ENCODE measurements at regions not wholly inside any gene's neighbourhood (a gene's known extent, or its start where the extent isn't known, plus 50 kb on each side); places are given as distances from the start of the nearest gene placed in this dataset.

- H3K36me3 Mint-ChIP-seq (ENCODE audit: low read depth): no peaks in the 10 kb centered on the region
- no peaks in the 10 kb centered on the region for H3K27me3 Mint-ChIP-seq (ENCODE audit: insufficient read depth)
- H3K4me1 Mint-ChIP-seq (ENCODE audit: low read depth): no peaks in the 10 kb centered on the region
- H3K9me3 Mint-ChIP-seq: no peaks in the 10 kb centered on the region
- no peak overlapping the region for H3K27ac Mint-ChIP-seq
- intact Hi-C loops (cut with micrococcal nuclease): no loop called here
- H3K4me3 Mint-ChIP-seq: no peak overlapping the region
- no peak for DNase-seq (ENCODE audit: low spot score)
Measured at GRCh38 chr11:134628426-134628825, 216.4 kb upstream of the B3GAT1 start.

GRCh38 chr11:134626032-134626431 is 214.0 kb upstream of the B3GAT1 start:
- no peak overlapping the region for H3K27ac Mint-ChIP-seq
- DNase-seq (ENCODE audit: low spot score): no peak
- intact Hi-C loops (cut with micrococcal nuclease): no loop called here
- H3K36me3 Mint-ChIP-seq (ENCODE audit: low read depth): no peaks in the 10 kb centered on the region
- no peaks in the 10 kb centered on the region for H3K4me1 Mint-ChIP-seq (ENCODE audit: low read depth)
- H3K9me3 Mint-ChIP-seq: no peaks in the 10 kb centered on the region
- H3K27me3 Mint-ChIP-seq (ENCODE audit: insufficient read depth): no peaks in the 10 kb centered on the region
- H3K4me3 Mint-ChIP-seq: no peak overlapping the region

GRCh38 chr11:134625631-134626030 is 213.6 kb upstream of the B3GAT1 start:
- H3K27ac Mint-ChIP-seq: no peak overlapping the region
- intact Hi-C loops (cut with micrococcal nuclease): no loop called here
- H3K4me3 Mint-ChIP-seq: no peak overlapping the region
- H3K9me3 Mint-ChIP-seq: no peaks in the 10 kb centered on the region
- no peaks in the 10 kb centered on the region for H3K27me3 Mint-ChIP-seq (ENCODE audit: insufficient read depth)
- DNase-seq (ENCODE audit: low spot score): no peak
- H3K36me3 Mint-ChIP-seq (ENCODE audit: low read depth): no peaks in the 10 kb centered on the region
- H3K4me1 Mint-ChIP-seq (ENCODE audit: low read depth): no peaks in the 10 kb centered on the region

- no peak overlapping the region for H3K4me3 Mint-ChIP-seq
- H3K36me3 Mint-ChIP-seq (ENCODE audit: low read depth): no peaks in the 10 kb centered on the region
- H3K4me1 Mint-ChIP-seq (ENCODE audit: low read depth): no peaks in the 10 kb centered on the region
- H3K9me3 Mint-ChIP-seq: no peaks in the 10 kb centered on the region
- intact Hi-C loops (cut with micrococcal nuclease): no loop called here
- no peak overlapping the region for H3K27ac Mint-ChIP-seq
- DNase-seq (ENCODE audit: low spot score): no peak
- H3K27me3 Mint-ChIP-seq (ENCODE audit: insufficient read depth): no peaks in the 10 kb centered on the region
Measured at GRCh38 chr11:134625151-134625550, 213.1 kb upstream of the B3GAT1 start.

- H3K9me3 Mint-ChIP-seq: no peaks in the 10 kb centered on the region
- no peaks in the 10 kb centered on the region for H3K27me3 Mint-ChIP-seq (ENCODE audit: insufficient read depth)
- H3K4me1 Mint-ChIP-seq (ENCODE audit: low read depth): no peaks in the 10 kb centered on the region
- no peaks in the 10 kb centered on the region for H3K36me3 Mint-ChIP-seq (ENCODE audit: low read depth)
- no peak for DNase-seq (ENCODE audit: low spot score)
- no peak overlapping the region for H3K27ac Mint-ChIP-seq
- H3K4me3 Mint-ChIP-seq: no peak overlapping the region
- intact Hi-C loops (cut with micrococcal nuclease): no loop called here
Measured at GRCh38 chr11:134624166-134624920, 212.3 kb upstream of the B3GAT1 start.

- Mint-ChIP-seq H3K27ac (no peak overlapping the region), H3K36me3 (ENCODE audit: low read depth) (no peaks in the 10 kb centered on the region), H3K4me1 (ENCODE audit: low read depth) (no peaks in the 10 kb centered on the region), H3K4me3 (no peak overlapping the region), H3K27me3 (ENCODE audit: insufficient read depth) (peaks cover 1% of the 10 kb centered on the region), H3K9me3 (no peaks in the 10 kb centered on the region)
- DNase-seq (ENCODE audit: low spot score): no peak
- intact Hi-C loops (cut with micrococcal nuclease): no loop called here
Measured at GRCh38 chr11:134623711-134624110, 211.7 kb upstream of the B3GAT1 start.

- Mint-ChIP-seq H3K4me1 (ENCODE audit: low read depth) (no peaks in the 10 kb centered on the region), H3K36me3 (ENCODE audit: low read depth) (no peaks in the 10 kb centered on the region), H3K4me3 (no peak overlapping the region), H3K9me3 (no peaks in the 10 kb centered on the region), H3K27me3 (ENCODE audit: insufficient read depth) (peaks cover 1% of the 10 kb centered on the region), H3K27ac (no peak overlapping the region)
- DNase-seq (ENCODE audit: low spot score): no peak
- intact Hi-C loops (cut with micrococcal nuclease): no loop called here
Measured at GRCh38 chr11:134622458-134622857, 210.4 kb upstream of the B3GAT1 start.

- H3K27me3 Mint-ChIP-seq (ENCODE audit: insufficient read depth): peaks cover 1% of the 10 kb centered on the region
- H3K27ac Mint-ChIP-seq: no peak overlapping the region
- no peaks in the 10 kb centered on the region for H3K4me1 Mint-ChIP-seq (ENCODE audit: low read depth)
- no peak for DNase-seq (ENCODE audit: low spot score)
- no peak overlapping the region for H3K4me3 Mint-ChIP-seq
- no peaks in the 10 kb centered on the region for H3K36me3 Mint-ChIP-seq (ENCODE audit: low read depth)
- no peaks in the 10 kb centered on the region for H3K9me3 Mint-ChIP-seq
- intact Hi-C loops (cut with micrococcal nuclease): no loop called here
Measured at GRCh38 chr11:134617360-134617759, 205.3 kb upstream of the B3GAT1 start.

- H3K4me1 Mint-ChIP-seq (ENCODE audit: low read depth): no peaks in the 10 kb centered on the region
- H3K9me3 Mint-ChIP-seq: no peaks in the 10 kb centered on the region
- no peaks in the 10 kb centered on the region for H3K36me3 Mint-ChIP-seq (ENCODE audit: low read depth)
- peaks cover 1% of the 10 kb centered on the region for H3K27me3 Mint-ChIP-seq (ENCODE audit: insufficient read depth)
- intact Hi-C loops (cut with micrococcal nuclease): no loop called here
- H3K27ac Mint-ChIP-seq: peak overlapping the region; percentile 46
- H3K4me3 Mint-ChIP-seq: no peak overlapping the region
- DNase-seq (ENCODE audit: low spot score): no peak
Measured at GRCh38 chr11:134616038-134616437, 204.0 kb upstream of the B3GAT1 start.

GRCh38 chr11:134615041-134615615 is 203.1 kb upstream of the B3GAT1 start:
- Mint-ChIP-seq H3K9me3 (no peaks in the 10 kb centered on the region), H3K27ac (no peak overlapping the region), H3K4me3 (no peak overlapping the region), H3K4me1 (ENCODE audit: low read depth) (no peaks in the 10 kb centered on the region), H3K36me3 (ENCODE audit: low read depth) (no peaks in the 10 kb centered on the region), H3K27me3 (ENCODE audit: insufficient read depth) (peaks cover 1% of the 10 kb centered on the region)
- intact Hi-C loops (cut with micrococcal nuclease): no loop called here
- no peak for DNase-seq (ENCODE audit: low spot score)

GRCh38 chr11:134614141-134614540 is 202.1 kb upstream of the B3GAT1 start:
- peaks cover under 1% of the 10 kb centered on the region for H3K27me3 Mint-ChIP-seq (ENCODE audit: insufficient read depth)
- H3K4me3 Mint-ChIP-seq: no peak overlapping the region
- no peaks in the 10 kb centered on the region for H3K36me3 Mint-ChIP-seq (ENCODE audit: low read depth)
- intact Hi-C loops (cut with micrococcal nuclease): no loop called here
- no peaks in the 10 kb centered on the region for H3K9me3 Mint-ChIP-seq
- DNase-seq (ENCODE audit: low spot score): no peak
- H3K27ac Mint-ChIP-seq: no peak overlapping the region
- H3K4me1 Mint-ChIP-seq (ENCODE audit: low read depth): no peaks in the 10 kb centered on the region

- no peak for DNase-seq (ENCODE audit: low spot score)
- H3K4me3 Mint-ChIP-seq: no peak overlapping the region
- no peaks in the 10 kb centered on the region for H3K27me3 Mint-ChIP-seq (ENCODE audit: insufficient read depth)
- intact Hi-C loops (cut with micrococcal nuclease): no loop called here
- no peaks in the 10 kb centered on the region for H3K4me1 Mint-ChIP-seq (ENCODE audit: low read depth)
- H3K27ac Mint-ChIP-seq: no peak overlapping the region
- H3K36me3 Mint-ChIP-seq (ENCODE audit: low read depth): no peaks in the 10 kb centered on the region
- no peaks in the 10 kb centered on the region for H3K9me3 Mint-ChIP-seq
Measured at GRCh38 chr11:134613646-134614045, 201.6 kb upstream of the B3GAT1 start.

- DNase-seq (ENCODE audit: low spot score): no peak
- Mint-ChIP-seq H3K27ac (no peak overlapping the region), H3K4me1 (ENCODE audit: low read depth) (no peaks in the 10 kb centered on the region), H3K9me3 (no peaks in the 10 kb centered on the region), H3K4me3 (no peak overlapping the region), H3K36me3 (ENCODE audit: low read depth) (no peaks in the 10 kb centered on the region), H3K27me3 (ENCODE audit: insufficient read depth) (no peaks in the 10 kb centered on the region)
- intact Hi-C loops (cut with micrococcal nuclease): no loop called here
Measured at GRCh38 chr11:134612140-134613030, 200.3 kb upstream of the B3GAT1 start.
